NOMO-1 (cell line): ENCODE measurements at regions not wholly inside any gene's neighbourhood (a gene's known extent, or its start where the extent isn't known, plus 50 kb on each side); places are given as distances from the start of the nearest gene placed in this dataset.

Experiments used
- DNase-seq, 2 experiments: peaks; one replicate each; lab custom pipeline; 2025; ENCODE audit not compliant: unreplicated experiment in 2 of 2; lab: John Stamatoyannopoulos, UW

- DNase-seq: no peak
Observed at GRCh38 chr7:148950806-148951205, 66.7 kb upstream of the EZH2 start.

GRCh38 chr7:148944935-148945934 lies 61.1 kb upstream of the EZH2 start:
- no peak for DNase-seq

GRCh38 chr7:148941598-148942275 lies 57.6 kb upstream of the EZH2 start:
- peak; percentile 50 to 52 for DNase-seq

DNA sequence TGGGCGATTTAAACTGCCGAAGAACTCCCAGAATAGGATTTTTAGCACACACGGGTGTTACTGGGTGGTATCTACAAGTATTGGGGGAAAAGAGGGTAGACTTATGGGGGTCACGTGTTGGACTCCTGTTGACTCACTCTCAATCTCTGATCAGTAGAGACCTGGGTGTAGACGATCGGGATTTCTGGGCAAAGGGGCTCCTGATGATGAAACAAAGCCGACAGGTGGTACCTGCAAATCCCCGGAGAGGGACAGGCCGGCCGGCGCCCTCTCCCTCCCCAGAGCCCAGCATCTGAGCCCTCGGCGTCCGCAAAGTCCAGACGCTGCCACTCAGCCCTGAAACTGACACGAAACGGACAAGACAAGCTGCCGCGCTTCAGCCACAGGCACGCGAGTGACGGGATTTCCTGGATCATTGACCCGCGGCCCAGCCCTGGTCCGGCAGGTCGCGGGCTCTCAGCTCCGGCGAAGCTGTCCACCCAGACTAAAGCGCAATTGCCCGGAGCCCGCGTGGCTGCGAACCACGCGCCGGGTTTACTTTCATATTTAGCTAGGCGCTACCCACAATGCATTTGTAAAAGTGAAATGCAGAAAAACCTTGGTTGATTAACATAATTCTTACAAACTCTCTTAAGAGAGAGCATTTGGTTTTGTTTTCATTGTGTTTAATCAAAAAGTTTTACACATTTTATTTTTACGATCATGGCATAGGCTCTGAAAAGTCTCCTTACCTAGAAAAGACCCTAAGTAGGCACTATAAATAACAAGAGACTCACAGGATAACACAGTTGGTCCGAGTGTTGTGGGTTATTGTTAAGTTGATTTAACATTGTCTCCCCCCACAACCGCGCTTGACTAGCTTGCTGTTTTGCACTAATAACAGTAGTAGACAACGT lies 56.9 kb upstream of the EZH2 start:
- peak; percentile 29 to 60 for DNase-seq

GRCh38 chr7:148939128-148939755 lies 55.2 kb upstream of the EZH2 start:
- no peak for DNase-seq

GRCh38 chr7:148935451-148935850 lies 51.4 kb upstream of the EZH2 start:
- DNase-seq: no peak
